ENCODE measurements at regions not wholly inside any gene's neighbourhood (a gene's known extent, or its start where the extent isn't known, plus 50 kb on each side); places are given as distances from the start of the nearest gene placed in this dataset.

DNA sequence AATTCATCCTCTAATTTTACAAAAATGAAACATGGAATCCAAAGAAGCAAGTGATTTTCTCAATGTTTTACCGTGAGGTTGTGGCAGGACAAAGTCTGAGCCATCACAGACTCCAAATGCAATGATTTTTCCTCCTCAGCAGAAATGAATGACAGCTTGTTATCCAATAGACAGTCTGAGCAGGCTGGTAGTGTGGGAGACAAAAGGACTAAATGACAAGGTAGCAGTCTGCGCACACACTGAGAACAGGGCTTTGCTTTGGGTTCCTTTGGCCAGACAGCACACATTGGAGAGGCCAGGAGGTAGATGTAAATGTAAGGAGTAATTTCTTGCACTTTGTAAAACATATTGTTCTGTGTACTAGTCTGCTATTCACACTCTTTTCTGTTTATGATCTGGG, 50.3 kb upstream of the RGPD4 start:
- TF ChIP-seq, protein P1, sequence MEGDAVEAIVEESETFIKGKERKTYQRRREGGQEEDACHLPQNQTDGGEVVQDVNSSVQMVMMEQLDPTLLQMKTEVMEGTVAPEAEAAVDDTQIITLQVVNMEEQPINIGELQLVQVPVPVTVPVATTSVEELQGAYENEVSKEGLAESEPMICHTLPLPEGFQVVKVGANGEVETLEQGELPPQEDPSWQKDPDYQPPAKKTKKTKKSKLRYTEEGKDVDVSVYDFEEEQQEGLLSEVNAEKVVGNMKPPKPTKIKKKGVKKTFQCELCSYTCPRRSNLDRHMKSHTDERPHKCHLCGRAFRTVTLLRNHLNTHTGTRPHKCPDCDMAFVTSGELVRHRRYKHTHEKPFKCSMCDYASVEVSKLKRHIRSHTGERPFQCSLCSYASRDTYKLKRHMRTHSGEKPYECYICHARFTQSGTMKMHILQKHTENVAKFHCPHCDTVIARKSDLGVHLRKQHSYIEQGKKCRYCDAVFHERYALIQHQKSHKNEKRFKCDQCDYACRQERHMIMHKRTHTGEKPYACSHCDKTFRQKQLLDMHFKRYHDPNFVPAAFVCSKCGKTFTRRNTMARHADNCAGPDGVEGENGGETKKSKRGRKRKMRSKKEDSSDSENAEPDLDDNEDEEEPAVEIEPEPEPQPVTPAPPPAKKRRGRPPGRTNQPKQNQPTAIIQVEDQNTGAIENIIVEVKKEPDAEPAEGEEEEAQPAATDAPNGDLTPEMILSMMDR (IDR thresholded peaks at IDR 0.05; ENCODE audit: poor library complexity), result no peak
- TF ChIP-seq EZH2 (IDR thresholded peaks at IDR 0.05; ENCODE audit: borderline replicate concordance), result no peak
- TF ChIP-seq EZH2phosphoT487 (IDR thresholded peaks at IDR 0.05; ENCODE audit: low read depth, severe bottlenecking, unreplicated experiment), result no peak

Measured in hepatocyte (in vitro differentiated cells).